GM21619 (cell line): ENCODE measurements at regions not wholly inside any gene's neighbourhood (a gene's known extent, or its start where the extent isn't known, plus 50 kb on each side); places are given as distances from the start of the nearest gene placed in this dataset.

Source experiments
- ATAC-seq: cut with Tn5 transposase; IDR thresholded peaks from one replicate; pipeline ENCODE4 v1.9.1; 2021; ENCODE audit not compliant: unreplicated experiment

GRCh38 chr15:93887151-93887550 lies 344.2 kb upstream of the MCTP2 start:
- no peak for ATAC-seq

- ATAC-seq, result no peak
Observed at GRCh38 chr15:93882779-93883178, 348.6 kb upstream of the MCTP2 start.

- ATAC-seq, result no peak
Observed at GRCh38 chr15:93882141-93882540, 349.2 kb upstream of the MCTP2 start.

DNA sequence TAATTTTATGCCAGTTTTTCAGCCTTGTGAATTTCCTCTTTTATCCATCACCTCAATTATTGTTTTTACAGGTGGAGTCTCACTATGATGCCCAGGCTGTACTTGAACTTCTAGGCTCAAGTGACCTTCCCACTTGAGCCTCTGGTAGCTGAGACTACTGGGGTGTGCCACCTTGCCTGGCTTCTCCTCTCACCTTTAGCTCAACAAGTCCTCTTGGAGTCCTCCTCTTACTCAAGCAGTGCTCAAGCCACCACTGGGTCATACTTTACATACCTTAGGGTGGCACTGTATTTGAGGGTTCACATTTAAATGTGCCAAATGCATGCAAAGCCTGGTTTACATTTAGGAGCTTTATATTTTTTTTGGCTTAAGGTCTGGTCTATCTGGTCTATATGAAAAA lies 350.1 kb upstream of the MCTP2 start:
- ATAC-seq, result no peak

DNA sequence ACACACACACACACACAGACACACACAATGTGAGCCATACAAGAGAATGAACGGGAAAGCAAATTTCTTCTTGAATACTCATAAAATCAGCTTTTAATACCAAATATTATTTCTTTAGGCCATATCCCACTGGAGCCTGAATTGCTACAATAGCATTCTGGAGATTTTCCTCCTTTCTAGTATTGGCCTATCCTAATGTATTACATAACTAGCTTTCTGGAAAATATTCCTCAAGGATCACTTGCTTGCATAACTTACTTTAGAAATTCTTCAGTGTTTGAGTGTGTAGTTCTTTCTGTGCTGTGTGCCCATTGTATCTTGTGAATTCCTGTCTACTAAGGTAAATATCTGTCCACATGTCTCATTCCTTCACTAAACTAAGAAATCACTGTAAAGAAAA lies 351.0 kb upstream of the MCTP2 start:
- no peak for ATAC-seq

DNA sequence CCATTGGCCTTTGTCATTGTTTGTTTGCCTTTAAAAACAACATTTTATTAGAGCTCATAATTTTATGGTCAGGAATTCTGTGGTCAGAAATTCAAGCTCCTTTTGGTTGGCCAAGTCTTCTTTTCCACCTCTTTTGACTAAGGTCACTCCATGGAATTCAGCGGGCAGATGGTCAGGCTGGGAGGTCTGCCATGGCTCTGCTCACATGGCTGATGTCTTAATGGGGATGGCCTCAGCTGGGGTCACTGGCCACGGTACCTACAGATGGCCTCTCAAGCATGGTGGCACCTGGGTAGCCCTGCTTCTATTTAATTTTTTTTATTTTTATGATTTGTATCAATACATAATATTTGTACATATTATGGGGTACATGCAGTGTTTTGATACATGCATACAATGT lies 360.8 kb upstream of the MCTP2 start:
- no peak for ATAC-seq

- no peak for ATAC-seq
Observed at GRCh38 chr15:93866948-93867347, 364.4 kb upstream of the MCTP2 start.

- no peak for ATAC-seq
Observed at GRCh38 chr15:93866476-93866875, 364.9 kb upstream of the MCTP2 start.

DNA sequence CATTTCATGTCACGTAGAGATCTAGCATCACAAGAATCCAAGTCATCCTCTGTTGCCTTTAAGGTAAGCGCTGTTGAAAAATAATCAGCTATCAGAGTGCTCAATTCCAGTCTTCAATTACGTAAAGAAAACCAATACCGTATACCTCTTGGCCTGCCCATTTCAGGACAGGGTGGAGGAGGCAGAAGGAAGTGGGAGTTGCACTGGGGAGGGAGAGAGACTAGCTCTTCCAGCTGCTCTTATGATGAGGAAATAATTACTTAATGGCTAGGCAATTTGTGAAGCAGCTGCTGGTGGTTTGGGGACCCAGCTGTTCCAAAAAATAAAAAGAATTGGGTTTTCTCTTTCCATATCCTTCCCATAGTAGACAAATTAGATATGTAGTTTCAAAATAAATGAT lies 365.8 kb upstream of the MCTP2 start:
- ATAC-seq, result no peak

DNA sequence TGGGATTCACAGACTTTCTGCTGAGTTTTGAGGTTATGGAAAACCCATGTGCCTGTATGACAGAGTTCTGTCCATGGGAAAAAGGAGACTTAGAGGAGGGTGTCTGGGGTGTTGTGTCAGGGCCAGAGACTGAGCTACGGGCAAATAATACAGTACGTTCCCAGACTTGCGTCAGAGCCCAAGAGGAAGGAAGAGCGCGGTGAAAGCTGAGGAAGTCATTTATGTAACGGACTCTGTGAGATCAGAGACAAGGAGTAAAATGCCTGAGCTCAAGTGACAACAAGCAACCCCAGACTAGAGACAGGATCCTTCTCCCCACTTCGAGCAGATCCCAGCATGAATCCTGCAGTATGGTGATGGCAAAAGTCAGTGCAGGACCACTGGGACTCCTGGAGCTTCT lies 368.6 kb upstream of the MCTP2 start:
- no peak for ATAC-seq

DNA sequence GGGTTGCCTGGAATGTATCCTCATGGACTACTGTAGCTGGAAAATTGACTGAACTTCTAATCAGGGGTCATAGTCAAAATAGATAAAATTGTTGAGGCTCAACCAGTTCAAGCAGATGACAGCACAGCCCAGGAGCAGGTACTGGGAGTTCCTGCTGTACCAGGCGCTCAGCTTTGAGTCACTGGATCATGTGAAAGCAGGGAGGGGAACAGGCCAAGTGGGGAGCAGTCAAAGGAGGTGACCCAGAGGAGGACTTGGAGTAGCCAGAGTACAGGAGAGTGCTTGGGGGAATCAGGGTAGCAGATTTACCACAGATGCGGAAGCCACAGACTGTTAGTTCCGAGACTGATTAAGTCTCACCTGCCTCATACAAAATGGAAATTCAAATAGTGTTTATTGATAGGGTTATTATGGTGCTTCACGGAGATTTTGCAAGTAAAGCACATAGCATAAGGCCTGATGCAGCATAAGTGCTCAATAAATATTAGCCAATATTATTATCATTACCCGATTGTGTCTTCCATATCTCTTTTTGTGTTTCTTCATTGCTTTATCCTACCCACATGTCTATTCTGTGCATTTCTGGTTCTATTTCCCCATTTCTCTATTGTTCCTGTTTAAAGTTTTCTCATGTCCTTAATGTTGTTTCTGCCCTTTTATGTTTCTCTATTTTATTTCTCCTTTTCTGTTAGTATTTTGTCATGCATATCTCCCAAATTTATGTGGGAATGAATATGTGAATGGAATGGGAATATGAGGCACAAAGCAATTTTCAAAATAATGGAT lies 369.2 kb upstream of the MCTP2 start:
- ATAC-seq, result no peak

DNA sequence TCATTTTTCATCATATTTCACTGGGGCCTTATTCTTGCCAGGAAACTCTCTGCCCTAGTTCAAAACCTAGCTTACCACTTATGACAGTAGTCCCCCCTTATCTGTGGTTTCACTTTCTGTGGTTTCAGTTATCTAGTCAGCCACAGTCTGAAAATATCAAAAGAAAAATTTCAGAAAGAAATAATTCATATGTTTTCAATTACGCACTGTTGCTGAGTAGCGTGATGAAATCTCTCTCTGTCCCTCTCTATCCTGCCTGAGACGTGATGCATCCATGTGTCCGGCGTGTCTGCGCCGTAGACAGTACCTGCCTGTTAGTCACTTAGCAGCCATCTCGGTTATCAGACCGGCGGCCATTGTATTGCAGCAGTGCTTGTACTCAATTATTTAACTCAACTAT lies 369.9 kb upstream of the MCTP2 start:
- no peak for ATAC-seq

GRCh38 chr15:93860701-93861100 lies 370.7 kb upstream of the MCTP2 start:
- no peak for ATAC-seq

DNA sequence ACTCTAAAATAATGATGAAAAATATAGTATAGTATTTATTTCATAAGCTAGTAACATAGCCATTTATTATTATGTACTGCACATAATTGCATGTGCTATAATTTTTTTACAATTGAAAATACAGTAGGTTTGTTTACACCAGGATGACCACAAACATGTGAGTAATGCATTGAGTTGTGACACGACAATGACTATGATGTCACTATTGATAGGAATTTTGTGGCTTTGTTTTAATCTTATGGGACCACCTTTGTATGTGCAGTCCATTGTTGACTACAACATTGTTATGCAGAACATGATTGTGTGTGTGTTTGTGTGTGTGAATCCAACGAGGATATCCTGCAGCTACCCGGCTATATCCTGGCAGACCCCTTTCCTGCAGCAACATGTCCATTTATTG lies 372.2 kb upstream of the MCTP2 start:
- no peak for ATAC-seq

- no peak for ATAC-seq
Observed at GRCh38 chr15:93855181-93855826, 376.1 kb upstream of the MCTP2 start.

DNA sequence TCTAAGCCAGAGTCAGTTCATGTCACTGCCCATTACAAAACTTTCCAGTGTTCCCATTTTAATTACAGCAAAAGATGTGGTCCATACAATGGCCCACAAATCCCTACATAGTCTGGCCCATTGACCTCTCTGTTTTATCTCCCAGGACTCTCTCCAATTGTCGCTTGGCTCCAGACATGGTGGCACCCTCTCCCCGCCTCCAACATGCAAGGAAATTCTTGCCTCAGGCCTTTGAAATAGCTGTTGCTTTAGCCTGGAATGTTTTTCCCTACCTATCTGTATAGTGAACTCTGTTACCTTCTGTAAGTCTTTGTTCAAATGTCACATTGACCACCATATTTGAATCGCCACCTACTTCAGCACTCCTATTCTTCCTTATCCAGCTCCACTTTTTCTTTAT lies 377.3 kb upstream of the MCTP2 start:
- no peak for ATAC-seq

DNA sequence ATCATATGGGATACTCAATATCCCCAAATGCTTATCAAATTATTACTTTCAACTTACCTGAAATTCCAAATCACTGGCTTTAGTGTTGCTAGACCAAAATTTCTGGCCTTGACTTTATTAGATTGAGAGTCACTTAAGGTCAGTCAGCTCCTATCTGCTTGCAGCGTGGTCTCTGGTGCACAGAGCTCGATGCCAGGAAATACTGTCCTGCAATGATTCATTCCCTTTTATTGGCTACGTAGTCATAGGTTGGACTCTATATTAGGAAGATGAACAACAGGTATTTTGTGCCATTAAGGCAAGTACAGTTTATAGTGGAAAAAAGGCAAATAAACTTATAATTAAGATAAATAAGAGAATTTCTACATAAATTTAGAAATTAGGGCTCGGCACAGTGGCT lies 378.6 kb upstream of the MCTP2 start:
- no peak for ATAC-seq

- ATAC-seq, result no peak
Observed at GRCh38 chr15:93848490-93848889, 382.9 kb upstream of the MCTP2 start.

GRCh38 chr15:93848076-93848475 lies 383.3 kb upstream of the MCTP2 start:
- ATAC-seq, result no peak

- no peak for ATAC-seq
Observed at GRCh38 chr15:93846148-93846547, 385.2 kb upstream of the MCTP2 start.

GRCh38 chr15:93837450-93837849 lies 393.9 kb upstream of the MCTP2 start:
- no peak for ATAC-seq

DNA sequence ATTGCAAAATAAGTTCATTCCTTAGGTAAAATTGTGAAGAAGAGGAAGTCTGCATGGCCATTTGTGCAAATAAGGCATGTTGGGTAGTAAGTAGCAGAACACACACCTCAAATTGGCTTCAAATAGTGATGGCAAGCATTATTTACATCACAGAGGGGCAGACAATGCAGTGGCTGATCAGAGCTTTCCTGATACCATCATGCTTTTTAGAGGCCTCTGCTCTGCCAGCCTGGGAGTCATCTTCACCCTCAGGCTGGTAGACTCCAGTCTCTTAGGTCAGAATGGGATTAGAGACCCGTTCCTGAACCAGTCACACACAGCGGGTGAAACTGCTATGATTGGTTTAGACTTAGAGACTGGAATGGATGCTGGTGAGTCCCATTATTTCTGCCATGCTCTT lies 396.0 kb upstream of the MCTP2 start:
- ATAC-seq, result no peak

- ATAC-seq, result no peak
Observed at GRCh38 chr15:93831641-93832040, 399.7 kb upstream of the MCTP2 start.
